ENCODE measurements at regions not wholly inside any gene's neighbourhood (a gene's known extent, or its start where the extent isn't known, plus 50 kb on each side); places are given as distances from the start of the nearest gene placed in this dataset.

- no peaks in the 10 kb centered on the region for H3K36me3 ChIP-seq (replicated peaks in 1 of 2; ENCODE audit: insufficient read depth in 1 of 2, low read depth in 2 of 2)
- ATAC-seq, result no peak
- no peak for DNase-seq
- no peaks in the 10 kb centered on the region for H3K9me3 ChIP-seq
- no peak overlapping the region for H3K27ac ChIP-seq
- H3K4me3 ChIP-seq, result no peak overlapping the region
- intact Hi-C loops (cut with DNase I), result no loop called here
- no peaks in the 10 kb centered on the region for H3K27me3 ChIP-seq
- WGBS, 2 donors, result 82 to 85% methylated on average over 2 to 8 of the region's 8 CpGs
- TF ChIP-seq POLR2A (IDR thresholded peaks at IDR 0.05), result no peak
- no peak for TF ChIP-seq CTCF (IDR thresholded peaks at IDR 0.05)
- peaks cover 9% of the 10 kb centered on the region for H3K4me1 ChIP-seq
Observed at GRCh38 chr2:236777408-236777807, 207.8 kb downstream of the ACKR3 start.

GRCh38 chr2:236781933-236782816, 212.6 kb downstream of the ACKR3 start:
- DNase-seq (no peak), ATAC-seq (no peak)
- Histone ChIP-seq H3K4me1 (peaks cover 2% of the 10 kb centered on the region), H3K4me3 (no peak overlapping the region), H3K36me3 (replicated peaks in 1 of 2; ENCODE audit: insufficient read depth in 1 of 2, low read depth in 2 of 2) (no peaks in the 10 kb centered on the region), H3K9me3 (no peaks in the 10 kb centered on the region), H3K27me3 (no peaks in the 10 kb centered on the region), H3K27ac (no peak overlapping the region)
- intact Hi-C loops (cut with DNase I), result no loop called here
- 85 to 87% methylated on average over 17 of the region's 17 CpGs for WGBS, 2 donors
- no peak for TF ChIP-seq CTCF (IDR thresholded peaks at IDR 0.05)
- TF ChIP-seq POLR2A (IDR thresholded peaks at IDR 0.05), result no peak

GRCh38 chr2:236782938-236783337, 213.3 kb downstream of the ACKR3 start:
- no peak overlapping the region for H3K27ac ChIP-seq

GRCh38 chr2:236783417-236784020, 213.9 kb downstream of the ACKR3 start:
- Histone ChIP-seq H3K4me3 (no peak overlapping the region), H3K36me3 (replicated peaks in 1 of 2; ENCODE audit: insufficient read depth in 1 of 2, low read depth in 2 of 2) (no peaks in the 10 kb centered on the region), H3K27me3 (no peaks in the 10 kb centered on the region), H3K27ac (no peak overlapping the region), H3K4me1 (no peaks in the 10 kb centered on the region), H3K9me3 (no peaks in the 10 kb centered on the region)
- intact Hi-C loops (cut with DNase I), result no loop called here
- no peak for DNase-seq
- WGBS, 2 donors, result 82 to 89% methylated on average over 6 of the region's 6 CpGs
- TF ChIP-seq POLR2A (IDR thresholded peaks at IDR 0.05) (no peak), CTCF (IDR thresholded peaks at IDR 0.05) (no peak)
- no peak for ATAC-seq

More at GRCh38 chr2:236782938-236783337, 213.3 kb downstream of the ACKR3 start:
- Histone ChIP-seq H3K4me1 (no peaks in the 10 kb centered on the region), H3K9me3 (no peaks in the 10 kb centered on the region), H3K27me3 (no peaks in the 10 kb centered on the region), H3K4me3 (no peak overlapping the region), H3K36me3 (replicated peaks in 1 of 2; ENCODE audit: insufficient read depth in 1 of 2, low read depth in 2 of 2) (no peaks in the 10 kb centered on the region)
- TF ChIP-seq CTCF (IDR thresholded peaks at IDR 0.05) (no peak), POLR2A (IDR thresholded peaks at IDR 0.05) (no peak)
- ATAC-seq (no peak), DNase-seq (peak in 1 of 4 donors; percentile 26)
- WGBS, 2 donors, result 58 to 67% methylated on average over 5 of the region's 5 CpGs
- intact Hi-C loops (cut with DNase I), result no loop called here

Measured in body of pancreas (tissue), 4 donors.